ENCODE measurements at regions not wholly inside any gene's neighbourhood (a gene's known extent, or its start where the extent isn't known, plus 50 kb on each side); places are given as distances from the start of the nearest gene placed in this dataset.

DNA sequence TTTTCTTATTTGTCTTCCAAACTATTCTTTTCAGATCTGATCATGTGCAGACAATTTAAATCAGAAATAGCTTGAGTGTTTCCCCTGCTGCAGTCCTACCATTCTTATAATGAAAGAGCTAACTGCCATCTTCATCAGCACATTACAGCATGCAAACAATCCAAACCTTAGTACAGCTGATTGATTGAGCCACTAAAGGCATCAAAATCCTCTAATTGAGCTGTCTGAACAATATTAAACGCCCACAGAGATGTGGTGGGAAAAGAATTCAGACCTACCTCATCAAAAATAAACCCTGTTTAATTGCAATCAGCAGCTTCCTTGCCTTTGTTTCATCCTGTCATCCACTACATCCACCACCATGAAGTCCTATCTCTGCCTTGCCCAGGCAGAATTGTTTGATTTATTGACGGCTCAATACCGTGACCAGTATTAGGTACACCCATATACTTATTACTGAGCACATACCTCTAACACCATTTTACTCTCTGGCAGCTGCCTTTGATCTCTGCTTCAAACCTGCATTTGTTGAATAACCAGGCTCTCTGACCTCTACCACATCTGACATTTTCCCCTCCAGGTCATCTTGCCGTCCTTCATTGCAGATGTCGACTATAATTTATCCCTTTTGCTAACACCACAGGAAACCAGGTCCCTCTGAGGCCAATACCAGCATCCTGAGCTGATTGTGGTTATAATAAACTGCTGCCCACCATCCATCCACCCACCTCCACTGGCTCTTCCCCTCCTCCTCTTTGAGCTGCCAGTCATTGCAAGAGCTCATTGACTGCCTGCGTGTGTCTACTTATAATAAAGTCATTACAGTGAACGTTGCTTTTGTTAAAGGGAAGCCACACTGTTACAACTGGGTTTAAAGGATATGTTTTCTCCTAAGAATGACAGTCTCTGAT lies 78.5 kb downstream of the RBM43 start:
- Histone ChIP-seq H3K9me3 (ENCODE audit: control insufficient read depth, insufficient read depth, low read length) (no peaks in the 10 kb centered on the region), H3K27me3 (ENCODE audit: control insufficient read depth, low read length) (no peaks in the 10 kb centered on the region), H3F3A (ENCODE audit: control insufficient read depth, insufficient read depth) (no peaks in the 10 kb centered on the region), H3K9me2 (replicated peaks; ENCODE audit: control insufficient read depth, low read length) (no peaks in the 10 kb centered on the region), H3K4me2 (ENCODE audit: low read length) (no peak overlapping the region), H3K27ac (ENCODE audit: low read depth, low read length) (no peak overlapping the region), H3K79me2 (ENCODE audit: control insufficient read depth, low read length) (no peaks in the 10 kb centered on the region), H4K20me1 (ENCODE audit: control insufficient read depth, insufficient read depth, low read depth, low read length) (no peaks in the 10 kb centered on the region), H3K4me3 (ENCODE audit: low read length) (no peak overlapping the region), H3K36me3 (ENCODE audit: control insufficient read depth, low read length) (no peaks in the 10 kb centered on the region), H3K4me1 (ENCODE audit: control insufficient read depth, low read length) (no peaks in the 10 kb centered on the region)
- no peak for TF ChIP-seq EZH2phosphoT487 (IDR thresholded peaks at IDR 0.05; ENCODE audit: borderline replicate concordance, low read length)
- TF ChIP-seq, protein P1, sequence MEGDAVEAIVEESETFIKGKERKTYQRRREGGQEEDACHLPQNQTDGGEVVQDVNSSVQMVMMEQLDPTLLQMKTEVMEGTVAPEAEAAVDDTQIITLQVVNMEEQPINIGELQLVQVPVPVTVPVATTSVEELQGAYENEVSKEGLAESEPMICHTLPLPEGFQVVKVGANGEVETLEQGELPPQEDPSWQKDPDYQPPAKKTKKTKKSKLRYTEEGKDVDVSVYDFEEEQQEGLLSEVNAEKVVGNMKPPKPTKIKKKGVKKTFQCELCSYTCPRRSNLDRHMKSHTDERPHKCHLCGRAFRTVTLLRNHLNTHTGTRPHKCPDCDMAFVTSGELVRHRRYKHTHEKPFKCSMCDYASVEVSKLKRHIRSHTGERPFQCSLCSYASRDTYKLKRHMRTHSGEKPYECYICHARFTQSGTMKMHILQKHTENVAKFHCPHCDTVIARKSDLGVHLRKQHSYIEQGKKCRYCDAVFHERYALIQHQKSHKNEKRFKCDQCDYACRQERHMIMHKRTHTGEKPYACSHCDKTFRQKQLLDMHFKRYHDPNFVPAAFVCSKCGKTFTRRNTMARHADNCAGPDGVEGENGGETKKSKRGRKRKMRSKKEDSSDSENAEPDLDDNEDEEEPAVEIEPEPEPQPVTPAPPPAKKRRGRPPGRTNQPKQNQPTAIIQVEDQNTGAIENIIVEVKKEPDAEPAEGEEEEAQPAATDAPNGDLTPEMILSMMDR (IDR thresholded peaks at IDR 0.05; ENCODE audit: low read depth, low read length, poor library complexity, severe bottlenecking): no peak

DNA sequence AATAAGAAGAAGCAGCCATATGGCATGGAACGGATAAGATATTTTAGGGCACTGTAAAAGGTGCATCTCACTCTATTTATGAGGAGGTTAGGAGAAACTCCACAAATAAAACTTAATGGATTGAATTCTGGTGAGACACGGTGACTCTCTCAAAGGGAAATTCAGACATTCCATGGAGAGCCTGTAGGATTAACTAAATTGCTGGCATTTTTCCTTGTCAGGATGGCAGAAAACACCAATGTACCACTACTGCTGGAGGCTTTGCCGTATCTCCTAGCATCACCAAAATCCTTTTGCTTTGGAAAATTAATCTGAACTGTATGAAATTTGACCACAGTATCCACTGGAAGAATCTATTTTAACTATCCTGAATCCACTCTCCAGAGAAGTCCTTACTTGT lies 79.3 kb downstream of the RBM43 start:
- TF ChIP-seq EZH2phosphoT487 (IDR thresholded peaks at IDR 0.05; ENCODE audit: borderline replicate concordance, low read length): no peak
- TF ChIP-seq, protein P1 (IDR thresholded peaks at IDR 0.05; ENCODE audit: low read depth, low read length, poor library complexity, severe bottlenecking): no peak
- H3K4me1 ChIP-seq (ENCODE audit: control insufficient read depth, low read length): no peaks in the 10 kb centered on the region
- H3F3A ChIP-seq (ENCODE audit: control insufficient read depth, insufficient read depth): no peaks in the 10 kb centered on the region
- H3K4me3 ChIP-seq (ENCODE audit: low read length): no peak overlapping the region
- H3K79me2 ChIP-seq (ENCODE audit: control insufficient read depth, low read length): no peaks in the 10 kb centered on the region
- no peak overlapping the region for H3K4me2 ChIP-seq (ENCODE audit: low read length)
- no peaks in the 10 kb centered on the region for H4K20me1 ChIP-seq (ENCODE audit: control insufficient read depth, insufficient read depth, low read depth, low read length)
- H3K9me2 ChIP-seq (replicated peaks; ENCODE audit: control insufficient read depth, low read length): no peaks in the 10 kb centered on the region
- H3K27ac ChIP-seq (ENCODE audit: low read depth, low read length): no peak overlapping the region
- H3K27me3 ChIP-seq (ENCODE audit: control insufficient read depth, low read length): no peaks in the 10 kb centered on the region
- no peaks in the 10 kb centered on the region for H3K36me3 ChIP-seq (ENCODE audit: control insufficient read depth, low read length)
- H3K9me3 ChIP-seq (ENCODE audit: control insufficient read depth, insufficient read depth, low read length): no peaks in the 10 kb centered on the region

DNA sequence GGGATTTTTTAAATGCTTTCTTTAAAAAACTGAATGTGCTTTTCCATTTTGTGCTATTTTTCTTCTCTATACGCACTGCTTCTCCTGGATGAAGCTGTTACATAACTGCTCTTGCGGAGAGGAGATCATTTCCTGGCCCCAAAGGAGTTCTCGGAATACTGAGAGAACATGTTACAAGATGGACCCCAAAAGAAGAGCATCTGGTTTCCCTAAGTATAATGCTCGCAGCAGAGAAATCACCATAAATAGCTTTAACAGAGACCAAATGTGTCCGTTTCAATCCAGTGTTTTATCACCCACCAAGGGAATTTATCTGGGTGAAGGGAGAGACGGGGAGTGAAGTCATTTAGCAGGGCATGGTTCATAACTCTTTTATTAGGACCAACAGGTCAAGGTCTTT lies 80.1 kb downstream of the RBM43 start:
- Histone ChIP-seq H3K9me2 (replicated peaks; ENCODE audit: control insufficient read depth, low read length) (no peaks in the 10 kb centered on the region), H3K4me1 (ENCODE audit: control insufficient read depth, low read length) (no peaks in the 10 kb centered on the region), H3K4me2 (ENCODE audit: low read length) (no peak overlapping the region), H3K79me2 (ENCODE audit: control insufficient read depth, low read length) (no peaks in the 10 kb centered on the region), H4K20me1 (ENCODE audit: control insufficient read depth, insufficient read depth, low read depth, low read length) (no peaks in the 10 kb centered on the region), H3K27ac (ENCODE audit: low read depth, low read length) (no peak overlapping the region), H3F3A (ENCODE audit: control insufficient read depth, insufficient read depth) (no peaks in the 10 kb centered on the region), H3K9me3 (ENCODE audit: control insufficient read depth, insufficient read depth, low read length) (no peaks in the 10 kb centered on the region), H3K27me3 (ENCODE audit: control insufficient read depth, low read length) (no peaks in the 10 kb centered on the region), H3K36me3 (ENCODE audit: control insufficient read depth, low read length) (no peaks in the 10 kb centered on the region), H3K4me3 (ENCODE audit: low read length) (no peak overlapping the region)
- TF ChIP-seq, protein P1 (IDR thresholded peaks at IDR 0.05; ENCODE audit: low read depth, low read length, poor library complexity, severe bottlenecking): no peak
- no peak for TF ChIP-seq EZH2phosphoT487 (IDR thresholded peaks at IDR 0.05; ENCODE audit: borderline replicate concordance, low read length)

Data from DOHH2 (cell line).